ENCODE measurements at regions not wholly inside any gene's neighbourhood (a gene's known extent, or its start where the extent isn't known, plus 50 kb on each side); places are given as distances from the start of the nearest gene placed in this dataset.

DNA sequence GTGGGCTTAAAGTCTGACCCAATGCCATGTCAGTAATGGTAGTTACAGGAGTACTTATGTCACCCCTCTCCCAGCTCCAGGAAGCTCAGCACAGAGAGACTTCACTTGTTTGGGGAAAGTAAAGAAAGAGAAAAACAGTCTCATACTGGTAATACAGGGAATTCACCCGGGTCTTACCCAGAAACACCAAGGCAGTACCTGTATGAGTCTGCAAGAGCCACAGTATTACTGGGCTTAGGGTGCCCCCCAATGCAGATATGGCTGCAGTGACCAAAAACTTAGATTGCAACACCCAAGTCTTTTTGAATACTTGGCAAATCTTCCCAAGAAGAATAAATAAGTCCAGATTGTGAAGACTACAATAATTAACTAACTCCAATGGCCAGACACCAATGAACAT is 622.1 kb downstream of the IGSF11 start:
- no peak for TF ChIP-seq SIN3A (IDR thresholded peaks at IDR 0.05; ENCODE audit: borderline replicate concordance, insufficient read depth, low read length)
- TF ChIP-seq REST (IDR thresholded peaks at IDR 0.05; ENCODE audit: insufficient read depth in 1 of 2, low read depth in 2 of 2, low read length in 2 of 2), result no peak
- TF ChIP-seq TAF1 (IDR thresholded peaks at IDR 0.05; ENCODE audit: borderline replicate concordance, insufficient read depth, low read length), result no peak
- TF ChIP-seq POLR2AphosphoS5 (IDR thresholded peaks at IDR 0.05; ENCODE audit: low read depth, low read length), result no peak
- TF ChIP-seq FOXP2 (optimal IDR thresholded peaks at IDR 0.05; ENCODE audit: borderline replicate concordance, extremely low read depth, extremely low read length, insufficient read depth), result no peak

- TF ChIP-seq SIN3A (IDR thresholded peaks at IDR 0.05; ENCODE audit: borderline replicate concordance, insufficient read depth, low read length) (no peak), REST (IDR thresholded peaks at IDR 0.05; ENCODE audit: insufficient read depth in 1 of 2, low read depth in 2 of 2, low read length in 2 of 2) (no peak), FOXP2 (optimal IDR thresholded peaks at IDR 0.05; ENCODE audit: borderline replicate concordance, extremely low read depth, extremely low read length, insufficient read depth) (no peak), POLR2AphosphoS5 (IDR thresholded peaks at IDR 0.05; ENCODE audit: low read depth, low read length) (no peak), TAF1 (IDR thresholded peaks at IDR 0.05; ENCODE audit: borderline replicate concordance, insufficient read depth, low read length) (no peak)
Measured at GRCh38 chr3:118425272-118425837, 609.3 kb downstream of the IGSF11 start.

DNA sequence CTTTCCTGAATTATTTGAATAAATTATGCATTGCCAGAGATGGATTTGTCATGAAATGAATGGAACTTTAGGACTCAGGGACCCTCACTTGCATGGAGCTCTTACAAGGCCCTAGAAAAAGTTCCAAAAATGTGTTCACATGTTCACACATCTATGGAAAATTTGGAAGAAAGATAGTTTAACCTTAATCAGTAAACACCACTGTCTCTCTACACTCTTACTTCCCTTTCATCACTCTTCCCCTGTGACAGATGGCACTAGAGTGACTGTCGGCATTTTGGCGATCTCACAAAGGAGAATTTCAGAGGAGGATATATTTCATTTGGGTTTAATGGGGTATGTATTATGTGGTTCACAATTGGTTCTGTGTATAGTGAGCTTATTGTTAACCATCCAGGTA is 600.8 kb downstream of the IGSF11 start:
- TF ChIP-seq FOXP2 (optimal IDR thresholded peaks at IDR 0.05; ENCODE audit: borderline replicate concordance, extremely low read depth, extremely low read length, insufficient read depth), result no peak
- TF ChIP-seq SIN3A (IDR thresholded peaks at IDR 0.05; ENCODE audit: borderline replicate concordance, insufficient read depth, low read length), result no peak
- TF ChIP-seq REST (IDR thresholded peaks at IDR 0.05; ENCODE audit: insufficient read depth in 1 of 2, low read depth in 2 of 2, low read length in 2 of 2), result no peak
- no peak for TF ChIP-seq TAF1 (IDR thresholded peaks at IDR 0.05; ENCODE audit: borderline replicate concordance, insufficient read depth, low read length)
- no peak for TF ChIP-seq POLR2AphosphoS5 (IDR thresholded peaks at IDR 0.05; ENCODE audit: low read depth, low read length)

- TF ChIP-seq SIN3A (IDR thresholded peaks at IDR 0.05; ENCODE audit: borderline replicate concordance, insufficient read depth, low read length), result no peak
- TF ChIP-seq TAF1 (IDR thresholded peaks at IDR 0.05; ENCODE audit: borderline replicate concordance, insufficient read depth, low read length), result no peak
Measured at GRCh38 chr3:118435851-118436350, 598.7 kb downstream of the IGSF11 start.

GRCh38 chr3:118436697-118437262 is 597.9 kb downstream of the IGSF11 start:
- TF ChIP-seq SIN3A (IDR thresholded peaks at IDR 0.05; ENCODE audit: borderline replicate concordance, insufficient read depth, low read length), result no peak
- TF ChIP-seq REST (IDR thresholded peaks at IDR 0.05; ENCODE audit: insufficient read depth in 1 of 2, low read depth in 2 of 2, low read length in 2 of 2), result no peak
- TF ChIP-seq FOXP2 (optimal IDR thresholded peaks at IDR 0.05; ENCODE audit: borderline replicate concordance, extremely low read depth, extremely low read length, insufficient read depth), result no peak
- no peak for TF ChIP-seq POLR2AphosphoS5 (IDR thresholded peaks at IDR 0.05; ENCODE audit: low read depth, low read length)
- TF ChIP-seq TAF1 (IDR thresholded peaks at IDR 0.05; ENCODE audit: borderline replicate concordance, insufficient read depth, low read length), result no peak

Measured in PFSK-1 (cell line).